B cell (primary cell): ENCODE measurements at regions not wholly inside any gene's neighbourhood (a gene's known extent, or its start where the extent isn't known, plus 50 kb on each side); places are given as distances from the start of the nearest gene placed in this dataset.

Source experiments
- ATAC-seq: fragments of 200-7000 bp; cut with Tn5 transposase; one replicate; pipeline ENCODE4 v1.10.0; 2021; ENCODE audit warnings: low read depth, mild to moderate bottlenecking, moderate number of reproducible peaks, moderate library complexity
- CTCF ChIA-PET: fragments of 350-600 bp; sonication (Branson Sonifier 250); formaldehyde crosslinking; loops from one replicate; lab custom pipeline; 2021; ENCODE audit warnings: antibody characterized with exemption, inconsistent platforms; lab: Charles Lee
- POLR2A ChIA-PET: fragments of 350-600 bp; sonication (Branson Sonifier 250); formaldehyde crosslinking; loops from one replicate; lab custom pipeline; 2021; ENCODE audit warnings: antibody characterized with exemption; lab: Charles Lee
- DNase-seq: peaks from one replicate; pipeline ENCODE4 v3.0.0; 2013
- H2AFZ ChIP-seq: 2 replicates; pipeline ENCODE4 v1.6.1; 2012; ENCODE audit warnings: mild to moderate bottlenecking, low read depth, low read length; ENCODE audit not compliant: insufficient read depth, poor library complexity, severe bottlenecking
- H3K27ac ChIP-seq, 2 donors: 1 replicate in 1 of 2; 2 replicates in 1 of 2; pipeline ENCODE4 v1.5.1; 2012 to 2013; ENCODE audit warnings: low read length in 2 of 2, mild to moderate bottlenecking in 2 of 2, moderate library complexity in 1 of 2
- H3K27me3 ChIP-seq, 4 experiments: fragments of 200-600 bp in 1 of 4; sonication (generic) in 1 of 4; replicated peaks in 1 of 4; 1 replicate in 2 of 4; 2 replicates in 2 of 4; pipeline versions ENCODE4 v1.6.1 to v1.7.0; 2013 to 2016; ENCODE audit warnings: low read length in 3 of 4, mild to moderate bottlenecking in 2 of 4, mixed read lengths in 1 of 4, moderate library complexity in 1 of 4; ENCODE audit not compliant: insufficient read depth in 4 of 4, control insufficient read depth in 3 of 4; ENCODE audit errors: control extremely low read depth in 1 of 4
- H3K36me3 ChIP-seq, 2 experiments: replicated peaks in 1 of 2; 1 replicate in 1 of 2; 2 replicates in 1 of 2; pipeline versions ENCODE4 v1.6.1 to v1.7.1; 2013; ENCODE audit warnings: low read length in 1 of 2; ENCODE audit not compliant: insufficient read depth in 2 of 2, control insufficient read depth in 1 of 2; ENCODE audit errors: control extremely low read depth in 1 of 2, extremely low read depth in 1 of 2
- H3K4me1 ChIP-seq, 2 donors: fragments of 200-600 bp in 1 of 2; sonication (generic) in 1 of 2; 1 replicate in 1 of 2; 2 replicates in 1 of 2; pipeline versions ENCODE4 v1.5.1 to v1.6.1; 2013 to 2017; ENCODE audit warnings: low read length in 2 of 2; ENCODE audit not compliant: control insufficient read depth in 2 of 2, insufficient read depth in 2 of 2
- H3K4me2 ChIP-seq: replicated peaks from 2 replicates; pipeline ENCODE3; 2012; ENCODE audit warnings: mild to moderate bottlenecking, low read depth, low read length; ENCODE audit not compliant: poor library complexity, severe bottlenecking
- H3K4me3 ChIP-seq, 5 experiments: fragments of 200-600 bp in 1 of 5; sonication (generic) in 1 of 5; 1 replicate in 3 of 5; 2 replicates in 2 of 5; pipeline versions ENCODE4 v1.5.1 to v1.7.0; 2011 to 2016; ENCODE audit warnings: low read length in 4 of 5, mild to moderate bottlenecking in 4 of 5, low read depth in 2 of 5, control low read depth in 1 of 5, moderate library complexity in 1 of 5; ENCODE audit not compliant: insufficient read depth in 1 of 5; ENCODE audit errors: control extremely low read depth in 1 of 5, extremely low read depth in 1 of 5
- H3K79me2 ChIP-seq: fragments of 200-600 bp; sonication (generic); one replicate; pipeline ENCODE4 v1.6.0; 2016; ENCODE audit warnings: low read length; ENCODE audit not compliant: control insufficient read depth, insufficient read depth
- H3K9ac ChIP-seq: fragments of 200-600 bp; sonication (generic); 2 replicates; pipeline ENCODE4 v1.6.1; 2017; ENCODE audit warnings: mild to moderate bottlenecking, low read length, moderate library complexity
- H3K9me3 ChIP-seq, 3 donors: one replicate each; pipeline versions ENCODE4 v1.6.1 to v1.7.1; 2013; ENCODE audit warnings: low read length in 2 of 3; ENCODE audit not compliant: control insufficient read depth in 2 of 3, insufficient read depth in 1 of 3; ENCODE audit errors: control extremely low read depth in 1 of 3
- H4K20me1 ChIP-seq: 2 replicates; pipeline ENCODE4 v1.6.0; 2012; ENCODE audit warnings: mild to moderate bottlenecking, low read length; ENCODE audit not compliant: insufficient read depth, control insufficient read depth, poor library complexity, severe bottlenecking
- H3K27ac Mint-ChIP-seq: one replicate; pipeline ENCODE4 v1.8.0; 2021; ENCODE audit warnings: mixed read lengths
- H3K27me3 Mint-ChIP-seq: one replicate; pipeline ENCODE4 v1.8.0; 2021; ENCODE audit warnings: mixed read lengths
- H3K4me1 Mint-ChIP-seq: one replicate; pipeline ENCODE4 v1.8.0; 2021; ENCODE audit warnings: mixed read lengths
- H3K4me3 Mint-ChIP-seq: one replicate; pipeline ENCODE4 v1.8.0; 2021; ENCODE audit warnings: mixed read lengths
- H3K9me3 Mint-ChIP-seq: one replicate; pipeline ENCODE4 v1.8.0; 2022; ENCODE audit warnings: mixed read lengths; ENCODE audit not compliant: insufficient read depth
- EZH2 ChIP-seq: IDR thresholded peaks from 2 replicates; pipeline ENCODE4 v1.6.1; 2012; ENCODE audit warnings: borderline replicate concordance, low read depth, mild to moderate bottlenecking, moderate library complexity, low read length; ENCODE audit not compliant: insufficient read depth, poor library complexity, severe bottlenecking
- WGBS: methylation state at CpG from one replicate; pipeline ENCODE4 v1.1.5; 2013; ENCODE audit warnings: missing lambda C conversion rate; ENCODE audit not compliant: insufficient coverage; 5-methylcytosine and 5-hydroxymethylcytosine counted together
- intact Hi-C: fragments of 100-400 bp; cut with micrococcal nuclease; formaldehyde crosslinking; loops from one replicate; pipeline ENCODE4 v1.10.0; 2022
- TF ChIP-seq, protein P1 (sequence below): fragments of 200-600 bp; IDR thresholded peaks from one replicate; pipeline ENCODE4 v1.8.0; 2022; ENCODE audit warnings: antibody characterized with exemption, mild to moderate bottlenecking

DNA sequence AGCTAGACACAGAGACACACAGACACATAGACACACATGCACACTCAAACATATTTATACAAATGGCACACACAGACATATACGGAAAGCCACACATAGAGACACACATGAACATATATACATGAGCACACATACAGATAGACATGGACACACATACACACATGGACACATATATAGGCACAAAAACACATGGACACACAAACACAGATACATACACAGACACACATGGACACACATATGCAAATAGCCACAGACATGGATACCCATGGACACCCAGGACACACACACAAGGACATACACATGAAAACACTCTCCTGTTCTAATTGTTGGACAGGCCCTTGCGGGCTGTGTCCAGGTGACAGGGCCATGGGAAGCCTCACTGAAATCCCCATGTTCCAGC lies 160.1 kb downstream of the IRS1 start:
- H3K9me3 Mint-ChIP-seq, result peaks cover 10% of the 10 kb centered on the region
- ATAC-seq (no peak), DNase-seq (no peak)
- Histone ChIP-seq H3K79me2 (no peaks in the 10 kb centered on the region), H3K27me3 (peaks cover 0 to 3% (median 0%) of the 10 kb centered on the region in 4 experiments), H3K4me3 (no peak overlapping the region), H3K4me1 (no peaks in the 10 kb centered on the region), H2AFZ (no peak overlapping the region), H3K9ac (no peak overlapping the region), H3K9me3 (peaks cover 0 to 12% (median 3%) of the 10 kb centered on the region in 3 donors), H3K36me3 (no peaks in the 10 kb centered on the region), H4K20me1 (no peaks in the 10 kb centered on the region), H3K4me2 (no peak overlapping the region), H3K27ac (no peak overlapping the region)
- CTCF ChIA-PET, result no interaction called here
- TF ChIP-seq, protein P1, sequence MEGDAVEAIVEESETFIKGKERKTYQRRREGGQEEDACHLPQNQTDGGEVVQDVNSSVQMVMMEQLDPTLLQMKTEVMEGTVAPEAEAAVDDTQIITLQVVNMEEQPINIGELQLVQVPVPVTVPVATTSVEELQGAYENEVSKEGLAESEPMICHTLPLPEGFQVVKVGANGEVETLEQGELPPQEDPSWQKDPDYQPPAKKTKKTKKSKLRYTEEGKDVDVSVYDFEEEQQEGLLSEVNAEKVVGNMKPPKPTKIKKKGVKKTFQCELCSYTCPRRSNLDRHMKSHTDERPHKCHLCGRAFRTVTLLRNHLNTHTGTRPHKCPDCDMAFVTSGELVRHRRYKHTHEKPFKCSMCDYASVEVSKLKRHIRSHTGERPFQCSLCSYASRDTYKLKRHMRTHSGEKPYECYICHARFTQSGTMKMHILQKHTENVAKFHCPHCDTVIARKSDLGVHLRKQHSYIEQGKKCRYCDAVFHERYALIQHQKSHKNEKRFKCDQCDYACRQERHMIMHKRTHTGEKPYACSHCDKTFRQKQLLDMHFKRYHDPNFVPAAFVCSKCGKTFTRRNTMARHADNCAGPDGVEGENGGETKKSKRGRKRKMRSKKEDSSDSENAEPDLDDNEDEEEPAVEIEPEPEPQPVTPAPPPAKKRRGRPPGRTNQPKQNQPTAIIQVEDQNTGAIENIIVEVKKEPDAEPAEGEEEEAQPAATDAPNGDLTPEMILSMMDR, result no peak
- TF ChIP-seq EZH2, result no peak
- H3K4me3 Mint-ChIP-seq, result no peak overlapping the region
- peaks cover 27% of the 10 kb centered on the region for H3K27me3 Mint-ChIP-seq
- intact Hi-C loops, result no loop called here
- 100% methylated on average over 2 of the region's 2 CpGs for WGBS
- H3K4me1 Mint-ChIP-seq, result peaks cover 3% of the 10 kb centered on the region
- POLR2A ChIA-PET, result no interaction called here
- H3K27ac Mint-ChIP-seq, result no peak overlapping the region

DNA sequence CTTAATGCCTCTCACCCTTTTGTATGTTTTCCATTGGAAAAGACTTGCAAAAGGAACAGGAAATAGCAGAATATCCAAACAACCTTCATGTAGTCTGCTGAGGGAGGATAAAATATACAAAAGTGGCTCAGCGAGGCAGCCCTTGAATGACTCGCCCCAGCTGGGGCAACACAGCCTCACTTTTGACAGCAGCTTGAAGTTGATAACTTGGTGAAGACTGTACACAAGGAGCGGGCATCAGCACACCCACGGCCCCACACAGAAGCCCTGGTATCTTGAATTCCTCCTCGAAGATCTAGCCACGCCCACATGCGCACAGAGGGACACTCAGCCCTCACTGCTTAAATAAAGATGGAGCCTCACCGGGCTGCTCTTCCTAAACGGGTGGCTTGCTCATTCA lies 161.0 kb downstream of the IRS1 start:
- H3K4me1 Mint-ChIP-seq, result no peaks in the 10 kb centered on the region
- Histone ChIP-seq H3K36me3 (no peaks in the 10 kb centered on the region), H3K9me3 (peaks cover 0 to 12% (median 3%) of the 10 kb centered on the region in 3 donors), H3K27ac (no peak overlapping the region), H3K4me1 (no peaks in the 10 kb centered on the region), H4K20me1 (no peaks in the 10 kb centered on the region), H3K27me3 (peaks cover 0 to 3% (median 0%) of the 10 kb centered on the region in 4 experiments), H3K4me2 (no peak overlapping the region), H3K4me3 (no peak overlapping the region), H2AFZ (no peak overlapping the region), H3K9ac (no peak overlapping the region), H3K79me2 (no peaks in the 10 kb centered on the region)
- H3K27me3 Mint-ChIP-seq, result peaks cover 27% of the 10 kb centered on the region
- POLR2A ChIA-PET, result no interaction called here
- H3K9me3 Mint-ChIP-seq, result peaks cover 10% of the 10 kb centered on the region
- intact Hi-C loops, result no loop called here
- 89% methylated on average over 9 of the region's 9 CpGs for WGBS
- ATAC-seq (no peak), DNase-seq (no peak)
- H3K27ac Mint-ChIP-seq, result no peak overlapping the region
- CTCF ChIA-PET, result no interaction called here
- H3K4me3 Mint-ChIP-seq, result no peak overlapping the region
- TF ChIP-seq, protein P1, result no peak
